Activated naive CD8-positive, alpha-beta T cell treated with anti-CD3 and anti-CD28 coated beads, Interleukin-2, amount 10 ng/mL, durations not matched to agents 7 days and 5 days (primary cell): ENCODE measurements at regions not wholly inside any gene's neighbourhood (a gene's known extent, or its start where the extent isn't known, plus 50 kb on each side); places are given as distances from the start of the nearest gene placed in this dataset.
"Not testable (repeated sequence)": the region's sequence is repeated elsewhere in the genome, so short reads cannot be mapped to it uniquely, and the experiment has no call there.

Experiments
- ATAC-seq: fragments of 150-1000 bp; cut with Tn5 transposase; one replicate; pipeline ENCODE4 v1.10.0; 2021; ENCODE audit warnings: low read depth, moderate library complexity
- POLR2A ChIA-PET: fragments of 350-600 bp; sonication (Branson Sonifier 250); formaldehyde crosslinking; loops from one replicate; lab custom pipeline; 2021; ENCODE audit warnings: antibody characterized with exemption; lab: Charles Lee
- DNase-seq: peaks from one replicate; pipeline ENCODE4 v3.0.0; 2021
- H3K27ac Mint-ChIP-seq: one replicate; pipeline ENCODE4 v1.8.0; 2022; ENCODE audit warnings: mild to moderate bottlenecking, mixed read lengths
- H3K27me3 Mint-ChIP-seq: one replicate; pipeline ENCODE4 v1.8.0; 2022; ENCODE audit warnings: mild to moderate bottlenecking, moderate library complexity, mixed read lengths
- H3K36me3 Mint-ChIP-seq: one replicate; pipeline ENCODE4 v1.8.0; 2021; ENCODE audit warnings: mild to moderate bottlenecking, mixed read lengths
- H3K4me1 Mint-ChIP-seq: one replicate; pipeline ENCODE4 v1.8.0; 2021; ENCODE audit warnings: mixed read lengths
- H3K4me3 Mint-ChIP-seq: one replicate; pipeline ENCODE4 v1.8.0; 2022; ENCODE audit warnings: mild to moderate bottlenecking, moderate library complexity, mixed read lengths
- H3K9me3 Mint-ChIP-seq: one replicate; pipeline ENCODE4 v1.8.0; 2021; ENCODE audit warnings: mixed read lengths

GRCh38 chr12:62001424-62001823, 258.8 kb upstream of the USP15 start:
- Mint-ChIP-seq H3K27ac (no peak overlapping the region), H3K9me3 (no peaks in the 10 kb centered on the region), H3K4me1 (no peaks in the 10 kb centered on the region), H3K27me3 (peaks cover 4% of the 10 kb centered on the region), H3K4me3 (no peak overlapping the region), H3K36me3 (no peaks in the 10 kb centered on the region)
- POLR2A ChIA-PET, result no interaction called here
- ATAC-seq (no peak), DNase-seq (no peak)

GRCh38 chr12:62003226-62003625, 257.0 kb upstream of the USP15 start:
- no peaks in the 10 kb centered on the region for H3K9me3 Mint-ChIP-seq
- no peak for DNase-seq
- no peak overlapping the region for H3K27ac Mint-ChIP-seq
- ATAC-seq, result no peak
- no peaks in the 10 kb centered on the region for H3K4me1 Mint-ChIP-seq
- H3K27me3 Mint-ChIP-seq, result peaks cover 2% of the 10 kb centered on the region
- H3K4me3 Mint-ChIP-seq, result no peak overlapping the region
- H3K36me3 Mint-ChIP-seq, result no peaks in the 10 kb centered on the region
- POLR2A ChIA-PET, result no interaction called here

- DNase-seq, result no peak
- no peak for ATAC-seq
- Mint-ChIP-seq H3K4me3 (no peak overlapping the region), H3K36me3 (no peaks in the 10 kb centered on the region), H3K27ac (no peak overlapping the region), H3K4me1 (no peaks in the 10 kb centered on the region), H3K27me3 (peaks cover 2% of the 10 kb centered on the region), H3K9me3 (no peaks in the 10 kb centered on the region)
- POLR2A ChIA-PET, result no interaction called here
These were observed 256.5 kb upstream of the USP15 start for GRCh38 chr12:62003701-62004100.

GRCh38 chr12:62005615-62006014, 254.6 kb upstream of the USP15 start:
- Mint-ChIP-seq H3K27ac (no peak overlapping the region), H3K4me3 (no peak overlapping the region), H3K27me3 (peaks cover 2% of the 10 kb centered on the region), H3K4me1 (no peaks in the 10 kb centered on the region), H3K36me3 (no peaks in the 10 kb centered on the region), H3K9me3 (no peaks in the 10 kb centered on the region)
- POLR2A ChIA-PET, result no interaction called here
- DNase-seq, result no peak
- ATAC-seq, result no peak

GRCh38 chr12:62006076-62006732, 254.0 kb upstream of the USP15 start:
- DNase-seq (no peak), ATAC-seq (no peak)
- Mint-ChIP-seq H3K4me3 (no peak overlapping the region), H3K9me3 (no peaks in the 10 kb centered on the region), H3K27ac (no peak overlapping the region), H3K4me1 (no peaks in the 10 kb centered on the region), H3K27me3 (peaks cover 2% of the 10 kb centered on the region), H3K36me3 (no peaks in the 10 kb centered on the region)
- POLR2A ChIA-PET, result no interaction called here

- Mint-ChIP-seq H3K9me3 (no peaks in the 10 kb centered on the region), H3K27me3 (peaks cover 2% of the 10 kb centered on the region), H3K27ac (no peak overlapping the region), H3K4me3 (no peak overlapping the region), H3K36me3 (no peaks in the 10 kb centered on the region), H3K4me1 (no peaks in the 10 kb centered on the region)
- POLR2A ChIA-PET, result no interaction called here
- DNase-seq (no peak), ATAC-seq (no peak)
These were observed 251.5 kb upstream of the USP15 start for GRCh38 chr12:62008703-62009102.

GRCh38 chr12:62009445-62009844, 250.8 kb upstream of the USP15 start:
- Mint-ChIP-seq H3K4me3 (no peak overlapping the region), H3K36me3 (no peaks in the 10 kb centered on the region), H3K27ac (no peak overlapping the region), H3K27me3 (peaks cover 2% of the 10 kb centered on the region), H3K4me1 (no peaks in the 10 kb centered on the region), H3K9me3 (no peaks in the 10 kb centered on the region)
- ATAC-seq (no peak), DNase-seq (no peak)
- POLR2A ChIA-PET, result no interaction called here

- ATAC-seq, H3K9me3 Mint-ChIP-seq, H3K27ac Mint-ChIP-seq, H3K36me3 Mint-ChIP-seq, H3K27me3 Mint-ChIP-seq, H3K4me1 Mint-ChIP-seq, DNase-seq, H3K4me3 Mint-ChIP-seq, POLR2A ChIA-PET: not testable (repeated sequence)
These were observed 249.8 kb upstream of the USP15 start for GRCh38 chr12:62010331-62010906.

- DNase-seq, H3K27me3 Mint-ChIP-seq, ATAC-seq, H3K27ac Mint-ChIP-seq, H3K9me3 Mint-ChIP-seq, H3K4me3 Mint-ChIP-seq, H3K36me3 Mint-ChIP-seq, H3K4me1 Mint-ChIP-seq, POLR2A ChIA-PET: not testable (repeated sequence)
These were observed 249.2 kb upstream of the USP15 start for GRCh38 chr12:62010973-62011372.

- DNase-seq, result no peak
- no peaks in the 10 kb centered on the region for H3K9me3 Mint-ChIP-seq
- no peak overlapping the region for H3K27ac Mint-ChIP-seq
- no peaks in the 10 kb centered on the region for H3K4me1 Mint-ChIP-seq
- ATAC-seq, result no peak
- H3K27me3 Mint-ChIP-seq, result no peaks in the 10 kb centered on the region
- POLR2A ChIA-PET, result no interaction called here
- no peaks in the 10 kb centered on the region for H3K36me3 Mint-ChIP-seq
- H3K4me3 Mint-ChIP-seq, result no peak overlapping the region
These were observed 245.9 kb upstream of the USP15 start for GRCh38 chr12:62014330-62014729.

GRCh38 chr12:62016021-62016420, 244.2 kb upstream of the USP15 start:
- H3K4me1 Mint-ChIP-seq, result no peaks in the 10 kb centered on the region
- POLR2A ChIA-PET, result no interaction called here
- no peaks in the 10 kb centered on the region for H3K9me3 Mint-ChIP-seq
- H3K36me3 Mint-ChIP-seq, result no peaks in the 10 kb centered on the region
- DNase-seq, result no peak
- H3K27ac Mint-ChIP-seq, result no peak overlapping the region
- no peaks in the 10 kb centered on the region for H3K27me3 Mint-ChIP-seq
- no peak overlapping the region for H3K4me3 Mint-ChIP-seq
- ATAC-seq, result no peak

- Mint-ChIP-seq H3K9me3 (no peaks in the 10 kb centered on the region), H3K27ac (no peak overlapping the region), H3K36me3 (no peaks in the 10 kb centered on the region), H3K4me1 (no peaks in the 10 kb centered on the region), H3K27me3 (no peaks in the 10 kb centered on the region), H3K4me3 (no peak overlapping the region)
- ATAC-seq (no peak), DNase-seq (no peak)
- POLR2A ChIA-PET, result no interaction called here
These were observed 238.4 kb upstream of the USP15 start for GRCh38 chr12:62021808-62022207.

GRCh38 chr12:62028536-62028935, 231.7 kb upstream of the USP15 start:
- no peaks in the 10 kb centered on the region for H3K27me3 Mint-ChIP-seq
- DNase-seq, result no peak
- POLR2A ChIA-PET, result no interaction called here
- no peaks in the 10 kb centered on the region for H3K9me3 Mint-ChIP-seq
- ATAC-seq, result no peak
- H3K36me3 Mint-ChIP-seq, result no peaks in the 10 kb centered on the region
- H3K4me3 Mint-ChIP-seq, result no peak overlapping the region
- H3K27ac Mint-ChIP-seq, result no peak overlapping the region
- H3K4me1 Mint-ChIP-seq, result no peaks in the 10 kb centered on the region

- Mint-ChIP-seq H3K27me3 (peaks cover 2% of the 10 kb centered on the region), H3K4me3 (no peak overlapping the region), H3K27ac (no peak overlapping the region), H3K36me3 (no peaks in the 10 kb centered on the region), H3K4me1 (no peaks in the 10 kb centered on the region), H3K9me3 (no peaks in the 10 kb centered on the region)
- POLR2A ChIA-PET, result no interaction called here
- no peak for DNase-seq
- no peak for ATAC-seq
These were observed 227.3 kb upstream of the USP15 start for GRCh38 chr12:62032870-62033269.
